GM18498 (cell line): ENCODE measurements at regions not wholly inside any gene's neighbourhood (a gene's known extent, or its start where the extent isn't known, plus 50 kb on each side); places are given as distances from the start of the nearest gene placed in this dataset.
A peak's percentile ranks its signal among the peaks of the same experiment; 100 is the strongest.

Source experiments
- ATAC-seq: cut with Tn5 transposase; IDR thresholded peaks from one replicate; pipeline ENCODE4 v1.9.1; 2021; ENCODE audit warnings: mild to moderate bottlenecking, moderate library complexity; ENCODE audit not compliant: unreplicated experiment

- no peak for ATAC-seq
These were observed 404.6 kb downstream of the EFNA5 start for GRCh38 chr5:107266100-107266499.

- ATAC-seq = peak; percentile 34
These were observed 405.5 kb downstream of the EFNA5 start for GRCh38 chr5:107265193-107265592.

GRCh38 chr5:107263387-107264018 lies 407.2 kb downstream of the EFNA5 start:
- peak; percentile 83 for ATAC-seq

- ATAC-seq = peak; percentile 87
These were observed 412.7 kb downstream of the EFNA5 start for GRCh38 chr5:107257885-107258520.

GRCh38 chr5:107254902-107255234 lies 415.9 kb downstream of the EFNA5 start:
- no peak for ATAC-seq

GRCh38 chr5:107254214-107254901 lies 416.4 kb downstream of the EFNA5 start:
- no peak for ATAC-seq

- no peak for ATAC-seq
These were observed 417.5 kb downstream of the EFNA5 start for GRCh38 chr5:107253246-107253645.

GRCh38 chr5:107251151-107251550 lies 419.6 kb downstream of the EFNA5 start:
- ATAC-seq = no peak

- ATAC-seq = peak; percentile 67
These were observed 422.6 kb downstream of the EFNA5 start for GRCh38 chr5:107248066-107248695.

GRCh38 chr5:107247427-107247826 lies 423.3 kb downstream of the EFNA5 start:
- no peak for ATAC-seq

- ATAC-seq = no peak
These were observed 427.5 kb downstream of the EFNA5 start for GRCh38 chr5:107243220-107243579.

GRCh38 chr5:107242411-107243219 lies 428.1 kb downstream of the EFNA5 start:
- no peak for ATAC-seq

- no peak for ATAC-seq
These were observed 428.9 kb downstream of the EFNA5 start for GRCh38 chr5:107241841-107242240.

- ATAC-seq = no peak
These were observed 435.6 kb downstream of the EFNA5 start for GRCh38 chr5:107235167-107235566.

- ATAC-seq = no peak
These were observed 437.9 kb downstream of the EFNA5 start for GRCh38 chr5:107232788-107233187.

GRCh38 chr5:107232293-107232692 lies 438.4 kb downstream of the EFNA5 start:
- no peak for ATAC-seq

- no peak for ATAC-seq
These were observed 439.5 kb downstream of the EFNA5 start for GRCh38 chr5:107231191-107231590.

- no peak for ATAC-seq
These were observed 440.4 kb downstream of the EFNA5 start for GRCh38 chr5:107230367-107230766.

- no peak for ATAC-seq
These were observed 442.5 kb downstream of the EFNA5 start for GRCh38 chr5:107228226-107228625.

- no peak for ATAC-seq
These were observed 446.5 kb downstream of the EFNA5 start for GRCh38 chr5:107224272-107224671.

GRCh38 chr5:107223066-107223465 lies 447.7 kb downstream of the EFNA5 start:
- ATAC-seq = no peak
